GM13976 (cell line): ENCODE measurements at regions not wholly inside any gene's neighbourhood (a gene's known extent, or its start where the extent isn't known, plus 50 kb on each side); places are given as distances from the start of the nearest gene placed in this dataset.
"Not testable (repeated sequence)": the region's sequence is repeated elsewhere in the genome, so short reads cannot be mapped to it uniquely, and the experiment has no call there.

Experiments used
- DNase-seq: peaks from one replicate; pipeline ENCODE4 v3.0.0; 2012; ENCODE audit warnings: low spot score
- in situ Hi-C: fragments of 300-500 bp; cut with MboI; formaldehyde crosslinking; loops from one replicate; pipeline ENCODE4 v1.12.0; 2022; ENCODE audit warnings: low sequenced_read_pairs, mixed read lengths, inconsistent platforms; ENCODE audit not compliant: unreplicated experiment
- TF ChIP-seq, protein P1 (sequence below): IDR thresholded peaks from 2 replicates; pipeline ENCODE4 v1.5.1; 2012; ENCODE audit warnings: borderline replicate concordance, mild to moderate bottlenecking; ENCODE audit not compliant: insufficient read depth; ENCODE audit errors: extremely low read depth, missing control alignments, control extremely low read depth

- no peak for DNase-seq
- TF ChIP-seq, protein P1, sequence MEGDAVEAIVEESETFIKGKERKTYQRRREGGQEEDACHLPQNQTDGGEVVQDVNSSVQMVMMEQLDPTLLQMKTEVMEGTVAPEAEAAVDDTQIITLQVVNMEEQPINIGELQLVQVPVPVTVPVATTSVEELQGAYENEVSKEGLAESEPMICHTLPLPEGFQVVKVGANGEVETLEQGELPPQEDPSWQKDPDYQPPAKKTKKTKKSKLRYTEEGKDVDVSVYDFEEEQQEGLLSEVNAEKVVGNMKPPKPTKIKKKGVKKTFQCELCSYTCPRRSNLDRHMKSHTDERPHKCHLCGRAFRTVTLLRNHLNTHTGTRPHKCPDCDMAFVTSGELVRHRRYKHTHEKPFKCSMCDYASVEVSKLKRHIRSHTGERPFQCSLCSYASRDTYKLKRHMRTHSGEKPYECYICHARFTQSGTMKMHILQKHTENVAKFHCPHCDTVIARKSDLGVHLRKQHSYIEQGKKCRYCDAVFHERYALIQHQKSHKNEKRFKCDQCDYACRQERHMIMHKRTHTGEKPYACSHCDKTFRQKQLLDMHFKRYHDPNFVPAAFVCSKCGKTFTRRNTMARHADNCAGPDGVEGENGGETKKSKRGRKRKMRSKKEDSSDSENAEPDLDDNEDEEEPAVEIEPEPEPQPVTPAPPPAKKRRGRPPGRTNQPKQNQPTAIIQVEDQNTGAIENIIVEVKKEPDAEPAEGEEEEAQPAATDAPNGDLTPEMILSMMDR, result no peak
- in situ Hi-C loops, result no loop called here
These were observed 782.8 kb downstream of the BCL11A start for GRCh38 chr2:59770651-59771050.

DNA sequence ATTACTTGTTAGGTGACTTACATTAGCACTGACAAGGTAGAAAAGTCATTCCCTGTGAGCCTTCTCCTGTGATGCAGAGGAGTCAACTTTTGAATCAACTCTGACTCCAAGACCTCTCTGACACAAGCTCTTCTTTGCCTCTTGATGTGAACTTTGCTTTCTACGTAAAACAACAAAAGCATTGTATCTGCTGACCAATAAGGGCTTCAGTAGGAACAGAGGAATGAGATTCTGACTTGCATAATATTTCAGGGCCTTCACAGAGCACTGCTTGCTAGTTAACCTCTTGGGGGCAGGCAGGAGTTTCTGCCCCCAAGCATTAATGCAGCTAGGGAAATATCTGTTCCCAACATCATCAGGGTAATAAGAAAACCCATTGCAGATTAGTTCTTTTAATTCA is 791.5 kb downstream of the BCL11A start:
- no peak for DNase-seq
- TF ChIP-seq, protein P1, result no peak
- in situ Hi-C loops, result no loop called here

DNA sequence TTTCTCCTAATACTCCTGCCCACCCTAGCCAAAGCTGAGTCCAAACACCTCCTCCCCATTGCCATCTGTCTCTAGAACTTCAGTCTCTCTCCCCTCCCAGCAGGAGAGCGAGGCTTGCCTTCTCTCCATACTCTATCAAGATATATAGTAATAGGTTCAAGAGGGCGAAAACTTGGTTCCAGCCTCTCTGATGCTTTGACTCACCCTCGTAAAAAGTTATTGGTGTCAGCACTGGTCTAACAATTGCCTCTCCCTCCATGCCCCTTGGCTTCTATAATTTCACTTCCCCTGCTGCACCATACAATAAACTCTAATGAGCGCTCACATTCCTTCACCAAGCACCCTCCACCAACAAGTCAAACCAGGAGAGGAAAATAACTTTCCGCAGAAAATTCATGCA is 797.3 kb downstream of the BCL11A start:
- no peak for DNase-seq
- in situ Hi-C loops, result no loop called here
- TF ChIP-seq, protein P1, result no peak

DNA sequence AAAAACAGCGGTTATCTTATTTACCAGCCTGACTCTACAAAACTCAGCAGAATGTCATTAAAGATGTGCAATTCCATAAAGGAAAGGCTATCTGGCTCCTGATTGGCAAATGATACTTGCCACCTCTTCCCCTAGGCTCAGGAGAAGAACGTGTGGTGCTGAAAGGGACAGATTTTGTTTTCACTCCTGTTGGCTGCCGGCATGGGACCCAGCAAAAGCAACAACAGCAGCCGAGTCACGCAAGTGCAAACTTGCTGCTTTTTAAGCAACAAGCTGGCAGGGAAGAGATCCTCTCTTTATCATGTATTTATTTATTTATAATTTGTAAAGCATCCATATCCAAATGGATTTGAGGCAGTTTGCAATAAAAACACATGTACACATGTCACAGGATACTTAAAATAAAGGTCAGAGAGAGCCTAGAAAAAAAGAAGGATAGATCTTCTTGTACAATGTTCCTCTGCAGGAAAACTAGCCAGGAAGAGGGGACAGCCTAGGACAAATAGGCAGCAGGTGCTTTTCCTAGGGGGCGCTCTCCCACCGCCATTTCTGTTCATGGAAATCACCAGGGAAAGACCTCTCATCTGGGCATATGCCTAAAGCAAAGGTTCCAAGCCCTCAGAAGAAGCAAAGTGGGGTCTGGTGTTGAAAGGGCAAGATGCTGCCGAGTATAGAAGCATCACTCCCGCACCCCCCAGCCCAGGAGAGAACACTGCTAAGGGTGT is 799.3 kb downstream of the BCL11A start:
- no peak for DNase-seq
- in situ Hi-C loops, result no loop called here

GRCh38 chr2:59752512-59752911 is 800.9 kb downstream of the BCL11A start:
- no peak for DNase-seq
- TF ChIP-seq, protein P1, result no peak
- in situ Hi-C loops, result no loop called here

More for the DNA sequence above, 799.3 kb downstream of the BCL11A start:
- TF ChIP-seq, protein P1, result no peak

DNA sequence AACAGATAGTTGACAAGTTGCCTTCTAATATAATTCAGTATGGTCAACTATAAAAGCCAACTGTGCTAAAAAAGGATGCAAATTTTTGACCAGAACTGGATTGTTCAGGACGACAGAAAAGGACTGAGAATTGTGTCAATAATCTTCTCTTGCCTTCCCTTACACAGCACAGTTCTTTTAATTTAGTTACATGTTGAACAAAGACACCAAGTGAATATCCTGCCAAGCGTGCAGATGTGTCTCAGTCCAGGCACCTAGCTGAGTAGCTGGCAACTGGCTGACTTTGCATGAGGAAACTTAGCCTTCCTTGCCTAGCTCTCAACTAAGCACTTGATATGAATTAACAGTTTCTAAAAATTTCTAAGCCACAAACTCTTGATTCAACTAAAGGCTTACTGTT is 801.4 kb downstream of the BCL11A start:
- TF ChIP-seq, protein P1, result no peak
- no peak for DNase-seq
- in situ Hi-C loops, result no loop called here

GRCh38 chr2:59751214-59751613 is 802.2 kb downstream of the BCL11A start:
- DNase-seq, in situ Hi-C loops: not testable (repeated sequence)
